ENCODE measurements at regions not wholly inside any gene's neighbourhood (a gene's known extent, or its start where the extent isn't known, plus 50 kb on each side); places are given as distances from the start of the nearest gene placed in this dataset.

DNA sequence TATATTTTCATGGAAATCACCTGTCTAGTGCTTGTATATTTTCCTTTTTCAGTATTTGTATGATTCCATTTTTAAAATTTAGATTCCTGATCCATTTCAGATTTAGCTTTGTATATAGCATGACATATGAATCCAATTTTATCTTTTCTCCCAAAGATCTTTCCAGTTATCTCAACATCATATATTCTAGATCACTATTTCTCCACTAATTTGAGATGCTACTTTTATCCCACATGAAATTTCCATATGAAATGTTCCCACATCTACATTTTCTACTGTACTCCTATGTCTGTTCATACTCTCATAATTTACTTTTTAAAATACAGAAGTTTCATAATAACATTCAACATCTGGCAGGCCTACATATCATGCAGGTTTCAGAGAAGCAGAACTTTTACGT lies 1784.1 kb downstream of the SLITRK5 start:
- TF ChIP-seq POLR2A (IDR thresholded peaks at IDR 0.05; ENCODE audit: low read length): no peak
- no peak for TF ChIP-seq CHD2 (IDR thresholded peaks at IDR 0.05; ENCODE audit: low read length, partially characterized antibody)
- TF ChIP-seq, protein P1, sequence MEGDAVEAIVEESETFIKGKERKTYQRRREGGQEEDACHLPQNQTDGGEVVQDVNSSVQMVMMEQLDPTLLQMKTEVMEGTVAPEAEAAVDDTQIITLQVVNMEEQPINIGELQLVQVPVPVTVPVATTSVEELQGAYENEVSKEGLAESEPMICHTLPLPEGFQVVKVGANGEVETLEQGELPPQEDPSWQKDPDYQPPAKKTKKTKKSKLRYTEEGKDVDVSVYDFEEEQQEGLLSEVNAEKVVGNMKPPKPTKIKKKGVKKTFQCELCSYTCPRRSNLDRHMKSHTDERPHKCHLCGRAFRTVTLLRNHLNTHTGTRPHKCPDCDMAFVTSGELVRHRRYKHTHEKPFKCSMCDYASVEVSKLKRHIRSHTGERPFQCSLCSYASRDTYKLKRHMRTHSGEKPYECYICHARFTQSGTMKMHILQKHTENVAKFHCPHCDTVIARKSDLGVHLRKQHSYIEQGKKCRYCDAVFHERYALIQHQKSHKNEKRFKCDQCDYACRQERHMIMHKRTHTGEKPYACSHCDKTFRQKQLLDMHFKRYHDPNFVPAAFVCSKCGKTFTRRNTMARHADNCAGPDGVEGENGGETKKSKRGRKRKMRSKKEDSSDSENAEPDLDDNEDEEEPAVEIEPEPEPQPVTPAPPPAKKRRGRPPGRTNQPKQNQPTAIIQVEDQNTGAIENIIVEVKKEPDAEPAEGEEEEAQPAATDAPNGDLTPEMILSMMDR (IDR thresholded peaks at IDR 0.05): no peak
- TF ChIP-seq, protein P2, sequence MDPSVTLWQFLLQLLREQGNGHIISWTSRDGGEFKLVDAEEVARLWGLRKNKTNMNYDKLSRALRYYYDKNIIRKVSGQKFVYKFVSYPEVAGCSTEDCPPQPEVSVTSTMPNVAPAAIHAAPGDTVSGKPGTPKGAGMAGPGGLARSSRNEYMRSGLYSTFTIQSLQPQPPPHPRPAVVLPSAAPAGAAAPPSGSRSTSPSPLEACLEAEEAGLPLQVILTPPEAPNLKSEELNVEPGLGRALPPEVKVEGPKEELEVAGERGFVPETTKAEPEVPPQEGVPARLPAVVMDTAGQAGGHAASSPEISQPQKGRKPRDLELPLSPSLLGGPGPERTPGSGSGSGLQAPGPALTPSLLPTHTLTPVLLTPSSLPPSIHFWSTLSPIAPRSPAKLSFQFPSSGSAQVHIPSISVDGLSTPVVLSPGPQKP (IDR thresholded peaks at IDR 0.05; ENCODE audit: low read depth, low read length): no peak
- TF ChIP-seq, protein P3, sequence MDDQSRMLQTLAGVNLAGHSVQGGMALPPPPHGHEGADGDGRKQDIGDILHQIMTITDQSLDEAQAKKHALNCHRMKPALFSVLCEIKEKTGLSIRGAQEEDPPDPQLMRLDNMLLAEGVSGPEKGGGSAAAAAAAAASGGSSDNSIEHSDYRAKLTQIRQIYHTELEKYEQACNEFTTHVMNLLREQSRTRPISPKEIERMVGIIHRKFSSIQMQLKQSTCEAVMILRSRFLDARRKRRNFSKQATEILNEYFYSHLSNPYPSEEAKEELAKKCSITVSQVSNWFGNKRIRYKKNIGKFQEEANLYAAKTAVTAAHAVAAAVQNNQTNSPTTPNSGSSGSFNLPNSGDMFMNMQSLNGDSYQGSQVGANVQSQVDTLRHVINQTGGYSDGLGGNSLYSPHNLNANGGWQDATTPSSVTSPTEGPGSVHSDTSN (IDR thresholded peaks at IDR 0.05): no peak
- no peak for TF ChIP-seq HOXA7 (CRISPR knock-in tag; IDR thresholded peaks at IDR 0.05)
- TF ChIP-seq RNF2 (IDR thresholded peaks at IDR 0.05; ENCODE audit: borderline replicate concordance, low read depth): no peak
- no peak for TF ChIP-seq EP300 (IDR thresholded peaks at IDR 0.05)
